ENCODE measurements at regions not wholly inside any gene's neighbourhood (a gene's known extent, or its start where the extent isn't known, plus 50 kb on each side); places are given as distances from the start of the nearest gene placed in this dataset.

- TF ChIP-seq CTCF (IDR thresholded peaks at IDR 0.05) (no peak), POLR2A (IDR thresholded peaks at IDR 0.05) (no peak)
Observed at GRCh38 chr4:175459571-175459970, 352.5 kb downstream of the GPM6A start.

Data from testis (tissue), 2 donors.